ENCODE measurements at regions not wholly inside any gene's neighbourhood (a gene's known extent, or its start where the extent isn't known, plus 50 kb on each side); places are given as distances from the start of the nearest gene placed in this dataset.

DNA sequence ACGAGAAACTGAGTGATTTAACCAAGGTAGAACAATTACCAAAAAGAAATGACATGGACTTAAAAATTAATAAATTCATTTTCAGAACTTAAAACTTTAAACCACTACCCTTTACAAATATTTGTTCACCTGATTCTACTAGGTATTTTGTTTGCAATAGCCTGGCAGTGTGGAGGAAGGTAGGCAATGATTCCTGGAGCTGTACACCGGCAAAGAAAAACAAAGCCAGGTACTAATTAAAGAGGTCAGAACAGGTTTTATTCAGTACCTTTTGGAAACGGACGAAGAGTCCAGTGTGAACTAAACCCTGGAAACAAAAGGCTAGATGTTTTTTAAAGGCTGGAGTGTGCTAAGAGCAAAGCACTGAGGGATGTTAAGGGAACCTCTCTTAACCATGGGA lies 561.3 kb upstream of the FSHR start:
- TF ChIP-seq, protein P1, sequence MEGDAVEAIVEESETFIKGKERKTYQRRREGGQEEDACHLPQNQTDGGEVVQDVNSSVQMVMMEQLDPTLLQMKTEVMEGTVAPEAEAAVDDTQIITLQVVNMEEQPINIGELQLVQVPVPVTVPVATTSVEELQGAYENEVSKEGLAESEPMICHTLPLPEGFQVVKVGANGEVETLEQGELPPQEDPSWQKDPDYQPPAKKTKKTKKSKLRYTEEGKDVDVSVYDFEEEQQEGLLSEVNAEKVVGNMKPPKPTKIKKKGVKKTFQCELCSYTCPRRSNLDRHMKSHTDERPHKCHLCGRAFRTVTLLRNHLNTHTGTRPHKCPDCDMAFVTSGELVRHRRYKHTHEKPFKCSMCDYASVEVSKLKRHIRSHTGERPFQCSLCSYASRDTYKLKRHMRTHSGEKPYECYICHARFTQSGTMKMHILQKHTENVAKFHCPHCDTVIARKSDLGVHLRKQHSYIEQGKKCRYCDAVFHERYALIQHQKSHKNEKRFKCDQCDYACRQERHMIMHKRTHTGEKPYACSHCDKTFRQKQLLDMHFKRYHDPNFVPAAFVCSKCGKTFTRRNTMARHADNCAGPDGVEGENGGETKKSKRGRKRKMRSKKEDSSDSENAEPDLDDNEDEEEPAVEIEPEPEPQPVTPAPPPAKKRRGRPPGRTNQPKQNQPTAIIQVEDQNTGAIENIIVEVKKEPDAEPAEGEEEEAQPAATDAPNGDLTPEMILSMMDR (IDR thresholded peaks at IDR 0.05) = no peak
- TF ChIP-seq POLR2A (IDR thresholded peaks at IDR 0.05) (no peak), POLR2AphosphoS5 (IDR thresholded peaks at IDR 0.05) (no peak)
